ENCODE measurements at regions not wholly inside any gene's neighbourhood (a gene's known extent, or its start where the extent isn't known, plus 50 kb on each side); places are given as distances from the start of the nearest gene placed in this dataset.

DNA sequence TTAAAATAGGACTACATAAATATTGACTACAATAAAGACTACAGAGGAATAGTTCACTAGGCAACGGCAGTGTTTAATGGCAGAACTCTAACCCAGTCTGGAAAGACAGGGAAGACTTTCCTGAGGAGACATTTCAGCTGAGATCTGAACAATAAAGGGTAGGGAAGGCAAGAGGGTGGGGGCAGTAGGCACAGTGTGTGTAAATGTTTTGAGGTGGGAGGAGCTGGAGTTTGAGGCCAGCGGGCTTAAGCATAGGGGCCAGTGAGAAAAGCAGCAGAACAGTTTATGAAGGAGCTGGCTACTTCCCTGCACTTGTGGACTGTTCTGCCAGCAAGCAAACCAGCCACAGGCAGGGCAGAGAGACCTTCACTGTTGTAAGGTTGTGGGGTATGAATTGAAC, 76.6 kb upstream of the UGP2 start:
- H3K4me1 ChIP-seq = peaks cover 0 to 7% of the 10 kb centered on the region in 2 donors
- DNase-seq = no peak
- intact Hi-C loops (cut with DNase I; ENCODE audit: low total_unique reads) (no loop called here), in situ Hi-C loops (cut with MboI; ENCODE audit: low sequenced_read_pairs in 4 of 4) (no loop called here)
- H3K4me3 ChIP-seq = no peak overlapping the region
- H3K9me3 ChIP-seq = no peaks in the 10 kb centered on the region
- no peaks in the 10 kb centered on the region for H3K36me3 ChIP-seq
- no peaks in the 10 kb centered on the region for H3K27me3 ChIP-seq
- ATAC-seq = no peak
- H3K27ac ChIP-seq = no peak overlapping the region
- no peak for TF ChIP-seq POLR2A (IDR thresholded peaks at IDR 0.05)
- TF ChIP-seq, protein P1, sequence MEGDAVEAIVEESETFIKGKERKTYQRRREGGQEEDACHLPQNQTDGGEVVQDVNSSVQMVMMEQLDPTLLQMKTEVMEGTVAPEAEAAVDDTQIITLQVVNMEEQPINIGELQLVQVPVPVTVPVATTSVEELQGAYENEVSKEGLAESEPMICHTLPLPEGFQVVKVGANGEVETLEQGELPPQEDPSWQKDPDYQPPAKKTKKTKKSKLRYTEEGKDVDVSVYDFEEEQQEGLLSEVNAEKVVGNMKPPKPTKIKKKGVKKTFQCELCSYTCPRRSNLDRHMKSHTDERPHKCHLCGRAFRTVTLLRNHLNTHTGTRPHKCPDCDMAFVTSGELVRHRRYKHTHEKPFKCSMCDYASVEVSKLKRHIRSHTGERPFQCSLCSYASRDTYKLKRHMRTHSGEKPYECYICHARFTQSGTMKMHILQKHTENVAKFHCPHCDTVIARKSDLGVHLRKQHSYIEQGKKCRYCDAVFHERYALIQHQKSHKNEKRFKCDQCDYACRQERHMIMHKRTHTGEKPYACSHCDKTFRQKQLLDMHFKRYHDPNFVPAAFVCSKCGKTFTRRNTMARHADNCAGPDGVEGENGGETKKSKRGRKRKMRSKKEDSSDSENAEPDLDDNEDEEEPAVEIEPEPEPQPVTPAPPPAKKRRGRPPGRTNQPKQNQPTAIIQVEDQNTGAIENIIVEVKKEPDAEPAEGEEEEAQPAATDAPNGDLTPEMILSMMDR (IDR thresholded peaks at IDR 0.05 in 4 of 5, conservative IDR thresholded peaks at IDR 0.05 in 1 of 5) = no peak

DNA sequence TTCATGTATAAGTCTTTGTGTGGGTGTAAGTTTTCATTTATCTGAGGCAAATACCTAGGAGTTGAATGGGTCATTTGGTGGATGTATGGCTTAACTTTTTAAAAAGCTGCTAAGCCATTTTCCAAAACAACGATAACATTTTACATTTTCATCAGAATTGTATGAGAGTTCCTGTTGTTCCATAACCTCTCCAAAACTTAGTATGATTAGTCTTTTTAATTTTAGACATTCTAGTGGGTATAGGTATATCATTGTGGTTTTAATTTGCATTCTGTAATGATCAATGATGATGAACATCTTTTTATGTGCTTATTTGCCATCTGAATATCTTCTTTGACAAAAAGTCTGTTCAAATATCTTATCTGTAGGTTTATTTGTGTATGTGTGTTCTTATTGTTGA, 74.4 kb upstream of the UGP2 start:
- in situ Hi-C loops (cut with MboI; ENCODE audit: low sequenced_read_pairs in 4 of 4) = no loop called here
- ATAC-seq (no peak), DNase-seq (no peak)
- H3K4me3 ChIP-seq = no peak overlapping the region
- H3K36me3 ChIP-seq = no peaks in the 10 kb centered on the region
- peaks cover 0 to 7% of the 10 kb centered on the region in 2 donors for H3K4me1 ChIP-seq
- intact Hi-C loops (cut with DNase I; ENCODE audit: low total_unique reads) = no loop called here
- H3K9me3 ChIP-seq = no peaks in the 10 kb centered on the region
- H3K27ac ChIP-seq = no peak overlapping the region
- no peaks in the 10 kb centered on the region for H3K27me3 ChIP-seq
- TF ChIP-seq POLR2A (IDR thresholded peaks at IDR 0.05) = no peak
- TF ChIP-seq, protein P1 (IDR thresholded peaks at IDR 0.05 in 4 of 5, conservative IDR thresholded peaks at IDR 0.05 in 1 of 5) = no peak

DNA sequence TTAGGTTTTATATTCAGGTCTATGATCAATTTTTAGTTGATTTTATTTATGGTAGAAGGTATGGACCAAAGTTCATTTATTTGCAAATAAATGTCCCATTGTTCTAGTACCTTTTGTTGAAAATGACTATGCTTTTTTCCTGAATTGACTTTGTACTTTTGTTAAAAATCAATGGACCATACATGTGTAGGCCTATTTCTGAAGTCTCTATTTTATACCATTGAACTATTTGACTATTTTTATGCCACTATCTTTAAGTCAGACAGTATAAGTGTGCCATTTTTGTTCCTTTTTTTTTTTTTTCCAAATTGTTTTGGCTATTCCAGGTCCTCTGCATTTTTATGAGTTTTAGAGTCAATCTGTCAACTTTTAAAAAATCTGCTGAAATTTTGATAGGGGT, 73.6 kb upstream of the UGP2 start:
- H3K4me1 ChIP-seq = peaks cover 0 to 7% of the 10 kb centered on the region in 2 donors
- intact Hi-C loops (cut with DNase I; ENCODE audit: low total_unique reads) = no loop called here
- no peaks in the 10 kb centered on the region for H3K36me3 ChIP-seq
- in situ Hi-C loops (cut with MboI; ENCODE audit: low sequenced_read_pairs in 4 of 4) = no loop called here
- H3K27me3 ChIP-seq = no peaks in the 10 kb centered on the region
- H3K9me3 ChIP-seq = no peaks in the 10 kb centered on the region
- TF ChIP-seq, protein P1 (IDR thresholded peaks at IDR 0.05 in 4 of 5, conservative IDR thresholded peaks at IDR 0.05 in 1 of 5) = no peak
- no peak for TF ChIP-seq POLR2A (IDR thresholded peaks at IDR 0.05)
- ATAC-seq (no peak), DNase-seq (no peak)
- no peak overlapping the region for H3K4me3 ChIP-seq
- no peak overlapping the region for H3K27ac ChIP-seq

DNA sequence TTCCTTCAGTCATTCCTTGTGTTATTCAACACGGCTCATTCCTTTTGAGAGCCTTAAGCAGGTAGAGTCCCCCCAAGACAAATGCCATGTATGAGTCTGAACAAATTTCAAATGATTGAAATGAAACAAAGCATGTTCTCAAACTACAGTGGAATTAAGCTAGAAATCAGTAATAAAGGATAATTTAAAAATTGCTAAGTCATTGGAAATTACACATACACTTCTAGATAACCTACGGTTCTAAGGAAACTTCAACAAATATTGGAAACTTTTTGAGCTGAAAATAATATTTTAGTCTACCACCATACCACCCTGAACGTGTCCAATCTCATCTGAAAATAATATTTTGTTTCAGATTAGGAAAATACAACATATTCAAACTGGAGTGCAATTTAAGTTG, 71.8 kb upstream of the UGP2 start:
- Histone ChIP-seq H3K4me1 (no peaks in the 10 kb centered on the region), H3K4me3 (no peak overlapping the region), H3K36me3 (no peaks in the 10 kb centered on the region), H3K27ac (no peak overlapping the region), H3K9me3 (no peaks in the 10 kb centered on the region), H3K27me3 (no peaks in the 10 kb centered on the region)
- in situ Hi-C loops (cut with MboI; ENCODE audit: low sequenced_read_pairs in 4 of 4) (no loop called here), intact Hi-C loops (cut with DNase I; ENCODE audit: low total_unique reads) (no loop called here)
- DNase-seq (no peak), ATAC-seq (no peak)
- TF ChIP-seq, protein P1 (IDR thresholded peaks at IDR 0.05 in 4 of 5, conservative IDR thresholded peaks at IDR 0.05 in 1 of 5) = no peak
- no peak for TF ChIP-seq POLR2A (IDR thresholded peaks at IDR 0.05)

DNA sequence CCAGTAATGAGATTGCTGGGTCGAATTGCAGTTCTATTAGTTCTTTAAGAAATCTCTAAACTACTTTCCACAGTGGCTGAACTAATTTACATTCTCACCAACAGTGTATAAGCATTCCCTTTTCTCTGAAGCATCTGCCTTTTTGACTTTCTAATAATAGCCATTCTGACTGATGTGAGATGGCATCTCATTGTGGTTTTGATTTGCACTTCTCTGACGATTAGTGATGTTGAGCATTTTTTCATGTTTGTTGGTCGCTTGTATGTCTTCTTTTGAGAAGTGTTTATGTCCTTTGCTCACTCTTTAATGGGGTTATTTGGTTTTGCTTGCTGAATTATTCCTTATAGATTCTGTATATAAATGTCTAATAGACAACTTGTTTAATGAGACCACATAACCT, 69.6 kb upstream of the UGP2 start:
- intact Hi-C loops (cut with DNase I; ENCODE audit: low total_unique reads) = no loop called here
- H3K4me3 ChIP-seq = no peak overlapping the region
- no peaks in the 10 kb centered on the region for H3K27me3 ChIP-seq
- in situ Hi-C loops (cut with MboI; ENCODE audit: low sequenced_read_pairs in 4 of 4) = no loop called here
- no peaks in the 10 kb centered on the region for H3K4me1 ChIP-seq
- H3K27ac ChIP-seq = no peak overlapping the region
- ATAC-seq (no peak), DNase-seq (no peak)
- H3K9me3 ChIP-seq = no peaks in the 10 kb centered on the region
- no peaks in the 10 kb centered on the region for H3K36me3 ChIP-seq
- no peak for TF ChIP-seq POLR2A (IDR thresholded peaks at IDR 0.05)
- TF ChIP-seq, protein P1 (IDR thresholded peaks at IDR 0.05 in 4 of 5, conservative IDR thresholded peaks at IDR 0.05 in 1 of 5) = no peak

All from gastrocnemius medialis (tissue), 4 donors.